AG10803 (cell line): ENCODE measurements at regions not wholly inside any gene's neighbourhood (a gene's known extent, or its start where the extent isn't known, plus 50 kb on each side); places are given as distances from the start of the nearest gene placed in this dataset.

ENCODE experiments used
- DNase-seq: peaks from one replicate; pipeline ENCODE4 v3.0.0; 2010; ENCODE audit warnings: low read depth
- H3K4me3 ChIP-seq: 2 replicates; pipeline ENCODE4 v1.5.1; 2011; ENCODE audit warnings: mild to moderate bottlenecking, low read length, control low read depth
- CTCF ChIP-seq: conservative IDR thresholded peaks from 2 replicates; pipeline ENCODE4 v1.5.1; 2011; ENCODE audit warnings: mild to moderate bottlenecking, low read length, control low read depth, inconsistent platforms

GRCh38 chr5:93055971-93056370, 525.0 kb downstream of the NR2F1-AS1 start:
- TF ChIP-seq CTCF, result no peak
- H3K4me3 ChIP-seq, result no peak overlapping the region
- DNase-seq, result no peak

- no peak for TF ChIP-seq CTCF
- DNase-seq, result peak; percentile 55
- no peak overlapping the region for H3K4me3 ChIP-seq
Observed at GRCh38 chr5:93055561-93055960, 525.5 kb downstream of the NR2F1-AS1 start.

GRCh38 chr5:93054424-93055163, 526.4 kb downstream of the NR2F1-AS1 start:
- H3K4me3 ChIP-seq, result no peak overlapping the region
- TF ChIP-seq CTCF, result no peak
- peak; percentile 64 for DNase-seq

GRCh38 chr5:93053825-93054224, 527.2 kb downstream of the NR2F1-AS1 start:
- no peak for TF ChIP-seq CTCF
- DNase-seq, result no peak
- no peak overlapping the region for H3K4me3 ChIP-seq

- TF ChIP-seq CTCF, result no peak
- no peak for DNase-seq
- H3K4me3 ChIP-seq, result no peak overlapping the region
Observed at GRCh38 chr5:93048858-93049257, 532.2 kb downstream of the NR2F1-AS1 start.

- no peak overlapping the region for H3K4me3 ChIP-seq
- no peak for TF ChIP-seq CTCF
- no peak for DNase-seq
Observed at GRCh38 chr5:93044859-93045666, 536.0 kb downstream of the NR2F1-AS1 start.

- DNase-seq, result no peak
- no peak overlapping the region for H3K4me3 ChIP-seq
- TF ChIP-seq CTCF, result no peak
Observed at GRCh38 chr5:93039888-93040287, 541.1 kb downstream of the NR2F1-AS1 start.
